H1 (cell line): ENCODE measurements at regions not wholly inside any gene's neighbourhood (a gene's known extent, or its start where the extent isn't known, plus 50 kb on each side); places are given as distances from the start of the nearest gene placed in this dataset.

Source experiments
- CTCF ChIA-PET: fragments of 300-600 bp; sonication (Branson Sonifier 250); formaldehyde crosslinking; loops from one replicate; lab custom pipeline; 2021; ENCODE audit not compliant: partially characterized antibody; lab: Charles Lee
- POLR2A ChIA-PET: fragments of 300-600 bp; sonication (Branson Sonifier 250); formaldehyde crosslinking; loops from one replicate; lab custom pipeline; 2021; ENCODE audit warnings: inconsistent platforms; ENCODE audit not compliant: partially characterized antibody; lab: Charles Lee
- DNase-seq, 2 experiments: peaks; one replicate each; pipeline versions ENCODE4 v3.0.0 to v3.0.0-alpha.2; 2010 to 2022; ENCODE audit warnings: low spot score in 2 of 2, low read depth in 1 of 2, mixed read lengths in 1 of 2
- FAIRE-seq: peaks from 2 replicates; lab custom pipeline; 2011; peaks lifted over from hg19 to GRCh38; lab: Jason Lieb, UNC
- H2AFZ ChIP-seq: 2 replicates; pipeline ENCODE4 v1.8.1; 2012; ENCODE audit warnings: low read length, inconsistent platforms
- H2AK5ac ChIP-seq: 2 replicates; pipeline ENCODE4 v1.6.1; 2013; ENCODE audit warnings: low read depth, low read length
- H2BK120ac ChIP-seq: replicated peaks from 2 replicates; pipeline ENCODE3; 2013; ENCODE audit warnings: low read depth, low read length, inconsistent platforms
- H2BK12ac ChIP-seq: 2 replicates; pipeline ENCODE4 v1.6.1; 2013; ENCODE audit warnings: low read depth, low read length
- H2BK15ac ChIP-seq: 2 replicates; pipeline ENCODE4 v1.6.1; 2013; ENCODE audit warnings: low read length
- H2BK20ac ChIP-seq: 2 replicates; pipeline ENCODE4 v1.6.1; 2013; ENCODE audit warnings: low read length
- H2BK5ac ChIP-seq: 2 replicates; pipeline ENCODE4 v1.6.1; 2013; ENCODE audit warnings: low read depth, low read length
- H3K14ac ChIP-seq: 2 replicates; pipeline ENCODE4 v1.6.1; 2013; ENCODE audit warnings: inconsistent platforms; ENCODE audit not compliant: insufficient read length
- H3K18ac ChIP-seq: 2 replicates; pipeline ENCODE4 v1.6.1; 2013; ENCODE audit warnings: low read length; ENCODE audit errors: extremely low read depth
- H3K23ac ChIP-seq: 2 replicates; pipeline ENCODE4 v1.6.1; 2013; ENCODE audit warnings: inconsistent platforms; ENCODE audit not compliant: insufficient read length
- H3K23me2 ChIP-seq: 2 replicates; pipeline ENCODE4 v1.6.1; 2013; ENCODE audit warnings: low read depth, low read length
- H3K27ac ChIP-seq: 2 replicates; pipeline ENCODE4 v1.6.1; 2011; ENCODE audit warnings: low read depth, low read length, inconsistent platforms
- H3K27me3 ChIP-seq, 4 experiments: replicated peaks in 1 of 4; 1 replicate in 1 of 4; 2 replicates in 3 of 4; pipeline versions ENCODE4 v1.6.1 to v1.8.1; 2011 to 2013; ENCODE audit warnings: low read length in 3 of 4, mild to moderate bottlenecking in 3 of 4, inconsistent platforms in 2 of 4, mixed read lengths in 2 of 4, moderate library complexity in 1 of 4; ENCODE audit not compliant: control insufficient read depth in 3 of 4, insufficient read depth in 3 of 4; ENCODE audit errors: extremely low read depth in 1 of 4
- H3K36me3 ChIP-seq, 4 experiments: 2 replicates each; pipeline versions ENCODE4 v1.6.1 to v1.8.1; 2011 to 2013; ENCODE audit warnings: mild to moderate bottlenecking in 4 of 4, low read length in 3 of 4, moderate library complexity in 2 of 4, control low read depth in 1 of 4, inconsistent platforms in 1 of 4; ENCODE audit not compliant: insufficient read depth in 4 of 4, control insufficient read depth in 2 of 4
- H3K4ac ChIP-seq: replicated peaks from 2 replicates; pipeline ENCODE3; 2013; ENCODE audit warnings: low read length, low read depth, mixed read lengths, inconsistent platforms; ENCODE audit not compliant: insufficient read length
- H3K4me1 ChIP-seq, 4 experiments: replicated peaks in 1 of 4; 1 replicate in 1 of 4; 2 replicates in 3 of 4; pipeline versions ENCODE4 v1.6.1 to v1.8.1; 2011 to 2013; ENCODE audit warnings: low read length in 3 of 4, inconsistent platforms in 2 of 4, mixed read lengths in 1 of 4; ENCODE audit not compliant: insufficient read depth in 4 of 4, control insufficient read depth in 3 of 4
- H3K4me2 ChIP-seq, 2 experiments: 2 replicates each; pipeline versions ENCODE4 v1.6.1 to v1.8.1; 2011 to 2013; ENCODE audit warnings: low read depth in 2 of 2, low read length in 2 of 2, control low read depth in 1 of 2, inconsistent platforms in 1 of 2, mild to moderate bottlenecking in 1 of 2; ENCODE audit not compliant: insufficient read depth in 1 of 2
- H3K4me3 ChIP-seq, 4 experiments: fragments of 200-600, 300-600 bp in 1 of 4; sonication (generic), shearing (Covaris generic), sonication (Bioruptor Twin) in 1 of 4; 2 replicates each; pipeline versions ENCODE4 v1.5.1 to v1.8.1; 2011 to 2016; ENCODE audit warnings: low read length in 4 of 4, low read depth in 3 of 4, control low read depth in 2 of 4, inconsistent platforms in 2 of 4, mild to moderate bottlenecking in 2 of 4, mixed read lengths in 1 of 4, moderate library complexity in 1 of 4; ENCODE audit not compliant: insufficient read depth in 2 of 4; ENCODE audit errors: extremely low read depth in 1 of 4
- H3K56ac ChIP-seq: replicated peaks from 2 replicates; pipeline ENCODE3; 2013; ENCODE audit warnings: low read depth, mild to moderate bottlenecking, mixed read lengths, low read length, inconsistent platforms; ENCODE audit not compliant: insufficient read length
- H3K79me1 ChIP-seq: 2 replicates; pipeline ENCODE4 v1.6.1; 2013; ENCODE audit warnings: low read depth, low read length, control low read depth
- H3K79me2 ChIP-seq, 2 experiments: 2 replicates each; pipeline versions ENCODE4 v1.6.1 to v1.8.1; 2012 to 2013; ENCODE audit warnings: low read length in 2 of 2, mild to moderate bottlenecking in 2 of 2, inconsistent platforms in 1 of 2; ENCODE audit not compliant: insufficient read depth in 2 of 2, control insufficient read depth in 1 of 2
- H3K9ac ChIP-seq, 4 experiments: replicated peaks in 1 of 4; 1 replicate in 1 of 4; 2 replicates in 3 of 4; pipeline versions ENCODE4 v1.6.1 to v1.8.1; 2011 to 2013; ENCODE audit warnings: low read depth in 3 of 4, low read length in 3 of 4, control low read depth in 2 of 4, mild to moderate bottlenecking in 2 of 4, moderate library complexity in 2 of 4, inconsistent platforms in 1 of 4; ENCODE audit errors: extremely low read depth in 1 of 4
- H3K9me3 ChIP-seq, 2 experiments: 2 replicates each; pipeline versions ENCODE4 v1.6.1 to v1.8.1; 2012 to 2013; ENCODE audit warnings: mild to moderate bottlenecking in 2 of 2, moderate library complexity in 2 of 2, control low read depth in 1 of 2, inconsistent platforms in 1 of 2, low read depth in 1 of 2, low read length in 1 of 2, mixed read lengths in 1 of 2; ENCODE audit not compliant: insufficient read depth in 2 of 2
- H4K20me1 ChIP-seq, 2 experiments: replicated peaks in 1 of 2; 2 replicates each; pipeline versions ENCODE3 to v1.8.1; 2011 to 2013; ENCODE audit warnings: inconsistent platforms in 2 of 2, low read length in 2 of 2, mild to moderate bottlenecking in 1 of 2; ENCODE audit not compliant: insufficient read depth in 2 of 2, control insufficient read depth in 1 of 2
- H4K5ac ChIP-seq: 2 replicates; pipeline ENCODE4 v1.6.1; 2013; ENCODE audit warnings: low read length, low read depth, mixed read lengths, inconsistent platforms; ENCODE audit not compliant: insufficient read length
- H4K8ac ChIP-seq: 2 replicates; pipeline ENCODE4 v1.8.0; 2013; ENCODE audit warnings: mild to moderate bottlenecking, moderate library complexity, low read length, inconsistent platforms; ENCODE audit not compliant: insufficient read depth; ENCODE audit errors: extremely low read depth
- H4K91ac ChIP-seq: replicated peaks from 2 replicates; pipeline ENCODE3; 2013; ENCODE audit warnings: low read length, mixed read lengths, inconsistent platforms; ENCODE audit not compliant: insufficient read length
- CHD7 ChIP-seq: fragments of 300-600 bp; sonication (generic); IDR thresholded peaks from 2 replicates; pipeline ENCODE4 v1.7.1; 2012; ENCODE audit warnings: low read length, moderate library complexity, mild to moderate bottlenecking, inconsistent platforms; ENCODE audit not compliant: insufficient replicate concordance
- WGBS, 2 experiments: shearing (Covaris generic) in 1 of 2; methylation state at CpG; one replicate each; pipeline versions ENCODE4 v1.1.6 to v1.1.7; 2013 to 2015; ENCODE audit warnings: low lambda C conversion rate in 2 of 2, mixed read lengths in 2 of 2, inconsistent platforms in 1 of 2, low coverage in 1 of 2, missing lambda C conversion rate in 1 of 2; ENCODE audit not compliant: insufficient replicate concordance in 2 of 2, insufficient coverage in 1 of 2, insufficient read length in 1 of 2; ENCODE audit errors: extremely low coverage in 1 of 2, missing lambda C conversion rate in 1 of 2; 5-methylcytosine and 5-hydroxymethylcytosine counted together

GRCh38 chr2:88892788-88893187 lies 201.3 kb downstream of the RPIA start:
- Histone ChIP-seq H2BK15ac (no peak overlapping the region), H3K4me3 (no peak overlapping the region), H3K4me1 (no peaks in the 10 kb centered on the region), H3K4ac (no peak overlapping the region), H3K23me2 (no peaks in the 10 kb centered on the region), H3K9ac (no peak overlapping the region), H4K20me1 (no peaks in the 10 kb centered on the region), H3K79me2 (no peaks in the 10 kb centered on the region), H3K79me1 (no peaks in the 10 kb centered on the region), H2BK20ac (no peak overlapping the region), H3K4me2 (no peak overlapping the region), H4K91ac (no peak overlapping the region), H3K27ac (no peak overlapping the region), H2AFZ (no peak overlapping the region), H3K56ac (no peak overlapping the region), H3K23ac (no peak overlapping the region), H3K14ac (no peak overlapping the region), H4K8ac (no peak overlapping the region), H3K18ac (no peak overlapping the region), H3K27me3 (no peaks in the 10 kb centered on the region), H2BK5ac (no peak overlapping the region), H2BK120ac (no peak overlapping the region), H3K9me3 (no peaks in the 10 kb centered on the region), H2AK5ac (no peak overlapping the region), H2BK12ac (no peak overlapping the region), H3K36me3 (no peaks in the 10 kb centered on the region), H4K5ac (no peak overlapping the region)
- DNase-seq: no peak
- WGBS, 2 experiments: 91% methylated on average over 4 of the region's 4 CpGs; no CpG with 5 or more reads in 1 of the 2 experiments
- ChIA-PET CTCF (interaction anchor here (0.7 kb wide), 1 partner anchor 12 kb away, joined by 3 read pairs; no protein-coding TSS in a partner anchor), POLR2A (no interaction called here)
- FAIRE-seq: no peak
- TF ChIP-seq CHD7: no peak
